ENCODE measurements at regions not wholly inside any gene's neighbourhood (a gene's known extent, or its start where the extent isn't known, plus 50 kb on each side); places are given as distances from the start of the nearest gene placed in this dataset.
A peak's percentile ranks its signal among the peaks of the same experiment; 100 is the strongest.

DNA sequence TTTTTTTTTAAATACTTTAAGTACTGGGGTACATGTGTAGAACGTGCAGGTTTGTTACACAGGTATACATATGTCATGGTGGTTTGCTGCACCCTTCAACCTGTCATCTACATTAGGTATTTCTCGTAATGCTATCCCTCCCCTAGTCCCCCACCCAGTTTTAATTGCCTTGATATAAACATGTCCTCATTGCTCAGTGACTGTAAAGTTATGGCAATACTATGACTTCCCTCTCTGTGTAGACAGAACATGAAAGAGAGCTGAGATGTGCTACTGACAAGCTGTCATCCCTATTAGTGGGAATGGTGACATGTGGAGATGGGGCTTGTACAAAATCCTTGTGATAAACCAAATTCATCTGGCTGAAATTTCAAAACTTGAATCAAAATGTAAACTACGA lies 449.7 kb upstream of the TRIB2 start:
- H3K4me1 ChIP-seq = no peaks in the 10 kb centered on the region
- H3K27me3 ChIP-seq = no peaks in the 10 kb centered on the region
- TF ChIP-seq POLR2A (IDR thresholded peaks at IDR 0.05) (no peak), CTCF (IDR thresholded peaks at IDR 0.05) (no peak)
- no peak overlapping the region for H3K4me3 ChIP-seq
- no peak for DNase-seq
- H3K36me3 ChIP-seq = no peaks in the 10 kb centered on the region
- H3K9me3 ChIP-seq = no peaks in the 10 kb centered on the region
- no peak overlapping the region for H3K27ac ChIP-seq

DNA sequence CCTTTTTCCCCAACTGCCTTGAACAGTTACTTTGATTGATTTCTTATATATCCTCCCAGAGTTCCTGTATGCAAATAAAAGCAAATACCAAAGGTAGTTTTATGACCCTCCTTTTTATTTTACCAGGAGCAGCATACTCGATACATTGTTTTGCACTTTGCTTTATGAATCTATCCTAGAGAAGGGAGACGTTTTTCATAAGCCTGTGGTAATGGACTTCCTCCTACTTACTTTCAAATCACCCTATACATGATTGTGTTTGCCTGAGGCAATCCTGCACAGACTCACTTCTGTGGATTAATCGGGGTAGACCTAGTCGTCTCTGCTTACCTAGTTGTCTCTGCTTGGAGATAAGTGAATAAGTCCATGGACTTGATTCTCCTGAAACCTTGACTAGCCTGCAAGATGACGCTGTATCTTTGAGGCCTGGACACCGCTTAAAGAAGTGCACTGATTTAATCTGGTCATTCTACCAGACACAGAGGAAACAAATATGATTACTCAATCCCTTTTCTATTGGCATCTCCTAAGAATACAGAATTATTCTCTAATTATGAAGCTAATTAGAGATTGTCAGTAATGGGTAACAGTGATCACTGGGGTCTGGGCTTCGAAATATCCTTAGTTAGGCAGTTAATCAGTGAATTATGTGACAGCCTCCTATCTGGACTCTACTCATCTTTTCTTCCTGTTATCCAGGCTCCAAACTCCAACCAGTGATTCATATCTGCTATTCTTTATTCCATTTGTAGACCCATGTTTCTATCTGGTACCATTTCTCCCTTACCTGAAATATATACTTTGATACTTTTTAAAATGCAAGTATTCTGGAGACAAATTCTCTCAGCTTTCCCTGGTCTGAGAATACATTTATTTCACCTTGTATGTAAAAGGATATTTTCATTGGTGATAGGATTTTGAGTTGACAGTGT lies 447.4 kb upstream of the TRIB2 start:
- H3K27ac ChIP-seq = no peak overlapping the region
- no peak for TF ChIP-seq CTCF (IDR thresholded peaks at IDR 0.05)
- no peak for TF ChIP-seq POLR2A (IDR thresholded peaks at IDR 0.05)

GRCh38 chr2:12270876-12271588 lies 445.7 kb upstream of the TRIB2 start:
- no peak overlapping the region for H3K4me3 ChIP-seq
- H3K9me3 ChIP-seq = no peaks in the 10 kb centered on the region
- H3K4me1 ChIP-seq = no peaks in the 10 kb centered on the region
- H3K27me3 ChIP-seq = no peaks in the 10 kb centered on the region
- no peaks in the 10 kb centered on the region for H3K36me3 ChIP-seq
- TF ChIP-seq POLR2A (IDR thresholded peaks at IDR 0.05) = no peak
- TF ChIP-seq CTCF (IDR thresholded peaks at IDR 0.05) = no peak
- DNase-seq = no peak
- peak overlapping the region in 1 of 4 donors; percentile 4 for H3K27ac ChIP-seq

More for the DNA sequence above, 447.4 kb upstream of the TRIB2 start:
- Histone ChIP-seq H3K4me1 (no peaks in the 10 kb centered on the region), H3K36me3 (no peaks in the 10 kb centered on the region), H3K4me3 (no peak overlapping the region), H3K9me3 (no peaks in the 10 kb centered on the region), H3K27me3 (no peaks in the 10 kb centered on the region)
- no peak for DNase-seq

DNA sequence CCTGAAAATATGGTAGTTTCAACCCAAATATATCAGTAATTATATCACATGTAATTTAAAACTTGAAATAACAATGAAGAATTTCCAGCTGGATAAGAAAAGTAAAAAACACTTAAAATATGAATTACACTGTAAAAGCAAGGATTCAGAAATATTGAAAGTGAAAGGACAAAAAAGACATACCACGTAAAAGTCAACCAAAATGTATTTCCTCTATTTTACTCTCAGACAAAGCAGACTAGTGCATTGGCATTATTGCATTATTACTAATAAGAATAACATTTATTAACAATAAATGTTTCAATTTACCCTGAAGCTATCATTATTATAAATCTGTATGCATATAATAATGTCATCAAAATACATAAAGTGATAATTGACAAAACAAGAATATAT lies 445.1 kb upstream of the TRIB2 start:
- no peak for TF ChIP-seq CTCF (IDR thresholded peaks at IDR 0.05)
- TF ChIP-seq POLR2A (IDR thresholded peaks at IDR 0.05) = no peak
- no peak for DNase-seq
- H3K36me3 ChIP-seq = no peaks in the 10 kb centered on the region
- H3K9me3 ChIP-seq = no peaks in the 10 kb centered on the region
- H3K4me1 ChIP-seq = no peaks in the 10 kb centered on the region
- peak overlapping the region in 1 of 4 donors; percentile 4 for H3K27ac ChIP-seq
- no peak overlapping the region for H3K4me3 ChIP-seq
- no peaks in the 10 kb centered on the region for H3K27me3 ChIP-seq

DNA sequence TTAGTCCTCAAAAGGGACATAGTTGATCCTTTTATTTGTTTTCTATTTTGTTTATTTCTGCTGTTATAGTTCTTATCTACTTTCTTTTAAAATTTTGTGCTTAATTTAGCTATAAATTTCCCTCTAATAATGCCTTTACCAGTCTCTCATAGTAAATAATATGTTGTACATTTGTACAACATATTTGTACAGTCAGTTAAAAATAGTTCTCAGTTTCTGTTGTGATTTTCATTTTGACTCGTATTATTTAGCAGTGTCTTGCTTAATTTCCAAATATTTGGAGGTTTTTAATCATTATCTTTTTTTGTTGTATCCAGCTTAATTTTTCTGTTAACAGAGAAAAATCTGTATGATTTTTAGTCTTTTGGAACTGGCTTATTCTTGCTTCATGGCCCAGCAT lies 443.6 kb upstream of the TRIB2 start:
- Histone ChIP-seq H3K27ac (no peak overlapping the region), H3K36me3 (no peaks in the 10 kb centered on the region), H3K27me3 (no peaks in the 10 kb centered on the region), H3K4me3 (no peak overlapping the region), H3K9me3 (no peaks in the 10 kb centered on the region), H3K4me1 (no peaks in the 10 kb centered on the region)
- TF ChIP-seq POLR2A (IDR thresholded peaks at IDR 0.05) = no peak
- TF ChIP-seq CTCF (IDR thresholded peaks at IDR 0.05) = no peak
- no peak for DNase-seq

All from Peyer's patch (tissue), 4 donors.